ENCODE measurements at regions not wholly inside any gene's neighbourhood (a gene's known extent, or its start where the extent isn't known, plus 50 kb on each side); places are given as distances from the start of the nearest gene placed in this dataset.
"Not testable (repeated sequence)": the region's sequence is repeated elsewhere in the genome, so short reads cannot be mapped to it uniquely, and the experiment has no call there.

GRCh38 chr13:40345654-40346372 is 320.6 kb downstream of the FOXO1 start:
- DNase-seq: no peak

DNA sequence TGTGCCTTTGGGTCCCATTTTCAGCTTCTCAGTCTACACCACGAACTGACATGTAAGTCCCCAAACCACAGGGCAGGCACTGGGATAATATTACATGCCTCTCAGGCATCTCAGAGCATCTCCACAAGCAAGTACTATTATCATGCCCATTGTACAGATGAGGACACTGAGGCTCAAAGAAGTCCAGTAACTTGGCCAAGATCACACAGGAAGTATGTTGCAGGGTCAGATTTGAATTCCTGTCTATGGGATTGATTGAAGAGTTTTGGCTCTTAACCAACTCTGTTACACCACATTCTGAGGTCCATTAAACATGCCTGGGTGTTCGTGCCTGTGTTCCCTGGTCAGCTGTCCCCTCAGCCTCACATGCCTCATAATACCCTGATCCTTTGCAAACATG is 319.8 kb downstream of the FOXO1 start:
- no peak for DNase-seq

DNA sequence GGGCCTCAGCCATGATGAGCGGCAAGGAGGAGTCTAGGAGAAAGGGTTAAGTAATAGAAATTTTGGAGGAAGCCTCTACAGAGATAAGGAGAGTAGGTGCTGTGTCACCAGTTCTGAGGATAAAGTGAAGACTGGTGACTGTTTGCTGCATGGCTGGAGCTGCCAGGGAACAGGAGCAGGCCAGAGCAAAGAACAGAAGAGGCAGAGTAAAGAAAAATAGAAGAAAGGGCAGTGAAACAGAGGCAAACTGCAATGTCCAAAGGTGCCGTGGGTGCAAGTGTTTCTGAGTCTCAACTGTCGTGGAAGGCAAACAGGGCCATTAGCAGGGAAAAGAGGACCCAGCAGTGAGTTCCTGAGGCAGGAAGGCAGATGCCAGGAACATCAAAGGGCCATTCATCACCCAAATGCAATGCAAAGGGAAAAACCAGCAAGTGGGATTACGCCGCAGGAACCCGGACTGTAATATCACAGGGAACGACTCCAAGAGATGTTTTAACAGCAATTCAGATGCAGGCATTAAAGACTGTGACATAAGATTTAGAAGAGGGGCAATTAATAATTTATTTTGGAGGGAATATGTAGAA is 318.3 kb downstream of the FOXO1 start:
- DNase-seq: no peak

- no peak for DNase-seq
Observed at GRCh38 chr13:40350283-40350992, 316.0 kb downstream of the FOXO1 start.

- no peak for DNase-seq
Observed at GRCh38 chr13:40351537-40352379, 314.7 kb downstream of the FOXO1 start.

DNA sequence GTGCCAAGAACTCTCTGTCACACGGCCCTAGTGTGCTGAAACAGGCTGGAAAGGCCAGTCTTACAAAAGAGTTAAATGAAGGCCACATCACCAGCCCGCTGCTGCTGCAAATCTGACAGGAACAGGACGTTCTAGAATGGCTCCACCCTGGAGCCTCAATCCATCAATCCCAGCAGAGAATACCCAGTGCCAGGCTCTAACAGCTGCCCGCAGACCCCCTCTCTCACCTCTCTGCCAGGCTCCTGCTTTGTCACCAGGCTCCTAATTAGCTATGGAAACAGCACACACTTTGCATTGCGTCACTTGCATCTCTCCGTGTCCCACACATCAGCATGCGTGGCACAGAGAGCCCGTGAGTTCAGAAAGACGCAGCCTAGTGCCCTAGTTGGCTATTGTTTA is 314.1 kb downstream of the FOXO1 start:
- no peak for DNase-seq

DNA sequence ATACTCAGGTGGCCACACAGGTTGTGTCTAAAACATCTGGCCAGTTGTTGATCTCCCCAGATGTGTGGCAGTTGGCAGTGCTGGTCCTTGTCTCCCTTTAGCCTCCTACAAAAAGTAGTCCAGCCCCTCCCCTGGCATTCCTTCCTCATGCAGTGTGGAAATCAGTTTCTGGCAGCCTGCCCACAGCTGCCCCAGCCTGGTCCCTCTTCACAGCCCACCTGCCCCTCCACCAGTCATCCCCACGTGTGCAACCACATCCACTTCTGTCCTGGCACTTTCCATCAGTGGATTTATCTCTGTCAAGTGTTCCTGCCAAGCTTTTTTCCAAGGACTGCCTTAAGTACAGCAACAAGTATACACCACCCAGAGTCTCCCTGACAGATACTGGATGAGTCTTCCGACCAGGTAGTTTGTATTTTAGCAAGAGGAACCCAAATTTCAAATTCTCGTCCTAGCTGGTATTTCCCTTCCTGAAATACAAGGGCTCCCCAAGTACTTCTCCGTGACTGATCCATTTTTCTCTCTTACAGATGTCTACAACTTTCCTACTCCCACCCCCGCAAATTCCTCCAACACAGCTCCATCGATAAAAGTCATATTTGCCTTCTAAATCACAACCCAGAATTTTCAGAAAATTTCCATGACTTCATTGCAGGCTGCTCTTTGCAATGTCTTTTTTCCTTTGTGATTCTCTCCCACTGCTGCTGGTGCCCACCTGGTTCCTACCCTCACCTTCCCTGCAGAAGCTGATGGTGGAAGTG is 313.5 kb downstream of the FOXO1 start:
- no peak for DNase-seq

GRCh38 chr13:40355126-40355724 is 311.2 kb downstream of the FOXO1 start:
- no peak for DNase-seq

DNA sequence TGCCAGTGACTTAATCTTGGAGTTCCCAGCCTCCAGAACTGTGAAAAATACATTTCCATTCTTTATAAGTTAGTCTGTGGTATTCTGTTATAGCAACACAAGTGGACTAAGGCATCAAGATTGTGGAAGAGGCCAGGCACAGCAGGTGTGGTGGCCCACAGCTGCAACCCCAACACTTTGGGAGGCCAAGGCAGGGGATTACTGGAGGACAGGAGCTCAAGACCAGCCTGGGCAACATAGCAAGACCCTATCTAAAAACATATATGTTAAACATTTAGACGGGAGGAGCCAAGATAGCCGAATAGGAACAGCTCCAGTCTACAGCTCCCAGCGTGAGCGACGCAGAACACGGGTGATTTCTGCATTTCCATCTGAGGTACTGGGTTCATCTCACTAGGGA is 310.4 kb downstream of the FOXO1 start:
- DNase-seq: no peak

GRCh38 chr13:40356458-40356857 is 310.0 kb downstream of the FOXO1 start:
- DNase-seq: peak in 1 of 2 experiments; percentile 3

GRCh38 chr13:40362502-40362901 is 303.9 kb downstream of the FOXO1 start:
- DNase-seq: no peak

- DNase-seq: no peak
Observed at GRCh38 chr13:40363653-40364052, 302.8 kb downstream of the FOXO1 start.

GRCh38 chr13:40366119-40366518 is 300.3 kb downstream of the FOXO1 start:
- DNase-seq: no peak

- DNase-seq: no peak
Observed at GRCh38 chr13:40368127-40368891, 298.1 kb downstream of the FOXO1 start.

DNA sequence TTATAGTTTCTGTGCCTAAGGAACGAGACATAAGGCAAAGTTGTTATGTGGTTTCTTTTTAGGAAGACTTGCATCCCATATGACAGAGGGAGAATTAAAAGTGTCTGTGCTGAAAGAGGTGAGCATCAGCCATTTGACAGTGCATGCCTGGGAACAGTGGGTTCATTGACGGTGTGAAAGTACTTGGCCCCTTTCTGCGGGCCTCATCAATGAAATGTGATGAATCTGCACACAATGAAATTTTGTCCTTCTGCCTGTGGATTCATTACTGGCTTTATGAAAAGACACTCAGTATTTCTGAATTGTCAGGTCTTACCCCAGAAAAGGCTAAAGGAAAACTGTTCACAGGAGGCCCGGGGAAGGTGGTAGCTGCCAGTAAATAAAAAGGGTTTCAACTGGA is 295.8 kb downstream of the FOXO1 start:
- no peak for DNase-seq

GRCh38 chr13:40371531-40372125 is 294.8 kb downstream of the FOXO1 start:
- no peak for DNase-seq

- DNase-seq: not testable (repeated sequence)
Observed at GRCh38 chr13:40373608-40374007, 292.8 kb downstream of the FOXO1 start.

GRCh38 chr13:40375489-40376171 is 290.8 kb downstream of the FOXO1 start:
- no peak for DNase-seq

- no peak for DNase-seq
Observed at GRCh38 chr13:40376296-40376849, 290.1 kb downstream of the FOXO1 start.

Data from NCI-H526 (cell line).